DOHH2 (cell line): ENCODE measurements at regions not wholly inside any gene's neighbourhood (a gene's known extent, or its start where the extent isn't known, plus 50 kb on each side); places are given as distances from the start of the nearest gene placed in this dataset.

Experiments used
- H3F3A ChIP-seq: fragments of 200-600 bp; sonication (generic), shearing (Covaris generic); 2 replicates; pipeline ENCODE4 v1.6.0; 2016; ENCODE audit warnings: antibody characterized with exemption, mild to moderate bottlenecking; ENCODE audit not compliant: control insufficient read depth, insufficient read depth
- H3K27ac ChIP-seq: fragments of 200-600 bp; sonication (generic); 2 replicates; pipeline ENCODE4 v1.5.1; 2014; ENCODE audit warnings: low read depth, mild to moderate bottlenecking, low read length, moderate library complexity
- H3K27me3 ChIP-seq: fragments of 200-600 bp; sonication (generic); 2 replicates; pipeline ENCODE4 v1.6.1; 2014; ENCODE audit warnings: mild to moderate bottlenecking, low read length, mixed read lengths; ENCODE audit not compliant: control insufficient read depth
- H3K36me3 ChIP-seq: fragments of 200-600 bp; sonication (generic); 2 replicates; pipeline ENCODE4 v1.6.1; 2014; ENCODE audit warnings: mild to moderate bottlenecking, low read length, moderate library complexity, mixed read lengths; ENCODE audit not compliant: control insufficient read depth
- H3K4me1 ChIP-seq: fragments of 200-600 bp; sonication (generic); 2 replicates; pipeline ENCODE4 v1.6.1; 2014; ENCODE audit warnings: mild to moderate bottlenecking, low read length, mixed read lengths; ENCODE audit not compliant: control insufficient read depth
- H3K4me2 ChIP-seq: fragments of 200-600 bp; sonication (generic); 2 replicates; pipeline ENCODE4 v1.6.0; 2014; ENCODE audit warnings: mild to moderate bottlenecking, low read length, moderate library complexity
- H3K4me3 ChIP-seq: fragments of 200-600 bp; sonication (generic); 2 replicates; pipeline ENCODE4 v1.5.1; 2014; ENCODE audit warnings: mild to moderate bottlenecking, low read length, mixed read lengths
- H3K79me2 ChIP-seq: fragments of 200-600 bp; sonication (generic); 2 replicates; pipeline ENCODE4 v1.6.1; 2014; ENCODE audit warnings: mild to moderate bottlenecking, low read length, mixed read lengths; ENCODE audit not compliant: control insufficient read depth
- H3K9me2 ChIP-seq: fragments of 200-600 bp; sonication (generic); replicated peaks from 2 replicates; pipeline ENCODE4 v1.6.1; 2014; ENCODE audit warnings: mild to moderate bottlenecking, low read length, mixed read lengths; ENCODE audit not compliant: control insufficient read depth
- H3K9me3 ChIP-seq: fragments of 200-600 bp; sonication (generic); 2 replicates; pipeline ENCODE4 v1.6.1; 2014; ENCODE audit warnings: antibody characterized with exemption, low read length, mixed read lengths; ENCODE audit not compliant: control insufficient read depth, insufficient read depth
- H4K20me1 ChIP-seq: fragments of 200-600 bp; sonication (generic); 2 replicates; pipeline ENCODE4 v1.6.0; 2014; ENCODE audit warnings: low read depth, mild to moderate bottlenecking, antibody characterized with exemption, low read length, moderate library complexity; ENCODE audit not compliant: control insufficient read depth, insufficient read depth
- EZH2phosphoT487 ChIP-seq: fragments of 200-600 bp; sonication (generic); IDR thresholded peaks from 2 replicates; pipeline ENCODE4 v1.6.1; 2017; ENCODE audit warnings: borderline replicate concordance, mild to moderate bottlenecking, antibody characterized with exemption, low read length, moderate library complexity, mixed read lengths
- TF ChIP-seq, protein P1 (sequence below): fragments of 200-600 bp; sonication (generic); IDR thresholded peaks from one replicate; pipeline ENCODE4 v1.5.1; 2014; ENCODE audit warnings: antibody characterized with exemption, mild to moderate bottlenecking, low read depth, low read length; ENCODE audit not compliant: poor library complexity, severe bottlenecking

GRCh38 chr2:78586316-78586715 is 439.2 kb upstream of the REG3G start:
- TF ChIP-seq, protein P1, sequence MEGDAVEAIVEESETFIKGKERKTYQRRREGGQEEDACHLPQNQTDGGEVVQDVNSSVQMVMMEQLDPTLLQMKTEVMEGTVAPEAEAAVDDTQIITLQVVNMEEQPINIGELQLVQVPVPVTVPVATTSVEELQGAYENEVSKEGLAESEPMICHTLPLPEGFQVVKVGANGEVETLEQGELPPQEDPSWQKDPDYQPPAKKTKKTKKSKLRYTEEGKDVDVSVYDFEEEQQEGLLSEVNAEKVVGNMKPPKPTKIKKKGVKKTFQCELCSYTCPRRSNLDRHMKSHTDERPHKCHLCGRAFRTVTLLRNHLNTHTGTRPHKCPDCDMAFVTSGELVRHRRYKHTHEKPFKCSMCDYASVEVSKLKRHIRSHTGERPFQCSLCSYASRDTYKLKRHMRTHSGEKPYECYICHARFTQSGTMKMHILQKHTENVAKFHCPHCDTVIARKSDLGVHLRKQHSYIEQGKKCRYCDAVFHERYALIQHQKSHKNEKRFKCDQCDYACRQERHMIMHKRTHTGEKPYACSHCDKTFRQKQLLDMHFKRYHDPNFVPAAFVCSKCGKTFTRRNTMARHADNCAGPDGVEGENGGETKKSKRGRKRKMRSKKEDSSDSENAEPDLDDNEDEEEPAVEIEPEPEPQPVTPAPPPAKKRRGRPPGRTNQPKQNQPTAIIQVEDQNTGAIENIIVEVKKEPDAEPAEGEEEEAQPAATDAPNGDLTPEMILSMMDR, result no peak
- TF ChIP-seq EZH2phosphoT487, result no peak
- Histone ChIP-seq H3K36me3 (no peaks in the 10 kb centered on the region), H3K79me2 (no peaks in the 10 kb centered on the region), H3F3A (no peaks in the 10 kb centered on the region), H3K27ac (no peak overlapping the region), H3K4me2 (no peak overlapping the region), H4K20me1 (no peaks in the 10 kb centered on the region), H3K9me2 (no peaks in the 10 kb centered on the region), H3K27me3 (no peaks in the 10 kb centered on the region), H3K4me1 (no peaks in the 10 kb centered on the region), H3K9me3 (no peaks in the 10 kb centered on the region), H3K4me3 (no peak overlapping the region)

DNA sequence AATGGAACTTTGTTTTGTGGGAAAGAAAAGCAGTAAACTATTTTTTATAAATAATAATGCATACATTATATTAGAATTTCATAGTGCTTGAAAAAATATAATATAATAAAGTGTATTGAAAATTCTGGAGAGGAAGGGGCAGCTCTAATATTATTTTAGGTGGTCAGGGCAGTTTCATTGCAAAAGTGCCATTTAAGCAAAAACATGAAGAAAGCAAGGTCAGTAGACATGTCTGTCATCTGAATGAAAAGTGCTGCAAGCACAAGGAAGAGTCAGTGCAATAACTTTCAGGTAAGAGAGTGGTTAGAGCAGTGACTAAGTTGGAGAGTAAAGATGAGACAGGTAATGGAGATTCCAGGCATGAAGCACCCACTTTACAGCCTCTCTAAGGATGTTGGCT is 435.6 kb upstream of the REG3G start:
- Histone ChIP-seq H3K27me3 (no peaks in the 10 kb centered on the region), H3K4me3 (no peak overlapping the region), H3K36me3 (no peaks in the 10 kb centered on the region), H4K20me1 (no peaks in the 10 kb centered on the region), H3F3A (no peaks in the 10 kb centered on the region), H3K79me2 (no peaks in the 10 kb centered on the region), H3K27ac (no peak overlapping the region), H3K4me2 (no peak overlapping the region), H3K9me3 (no peaks in the 10 kb centered on the region), H3K4me1 (no peaks in the 10 kb centered on the region), H3K9me2 (no peaks in the 10 kb centered on the region)
- TF ChIP-seq EZH2phosphoT487, result no peak
- TF ChIP-seq, protein P1, result no peak

GRCh38 chr2:78592491-78592890 is 433.0 kb upstream of the REG3G start:
- Histone ChIP-seq H3K27me3 (no peaks in the 10 kb centered on the region), H3K4me2 (no peak overlapping the region), H3K4me1 (no peaks in the 10 kb centered on the region), H3K9me3 (no peaks in the 10 kb centered on the region), H3K4me3 (no peak overlapping the region), H3K79me2 (no peaks in the 10 kb centered on the region), H3K9me2 (no peaks in the 10 kb centered on the region), H4K20me1 (no peaks in the 10 kb centered on the region), H3K27ac (no peak overlapping the region), H3F3A (no peaks in the 10 kb centered on the region), H3K36me3 (no peaks in the 10 kb centered on the region)
- no peak for TF ChIP-seq EZH2phosphoT487
- TF ChIP-seq, protein P1, result no peak

GRCh38 chr2:78601113-78601512 is 424.4 kb upstream of the REG3G start:
- no peaks in the 10 kb centered on the region for H3F3A ChIP-seq
- no peak overlapping the region for H3K4me3 ChIP-seq
- no peaks in the 10 kb centered on the region for H3K27me3 ChIP-seq
- TF ChIP-seq, protein P1, result no peak
- no peak for TF ChIP-seq EZH2phosphoT487
- no peak overlapping the region for H3K4me2 ChIP-seq
- H3K4me1 ChIP-seq, result no peaks in the 10 kb centered on the region
- no peaks in the 10 kb centered on the region for H3K79me2 ChIP-seq
- H4K20me1 ChIP-seq, result no peaks in the 10 kb centered on the region
- no peaks in the 10 kb centered on the region for H3K9me2 ChIP-seq
- no peak overlapping the region for H3K27ac ChIP-seq
- no peaks in the 10 kb centered on the region for H3K36me3 ChIP-seq
- H3K9me3 ChIP-seq, result no peaks in the 10 kb centered on the region
